ENCODE measurements at regions not wholly inside any gene's neighbourhood (a gene's known extent, or its start where the extent isn't known, plus 50 kb on each side); places are given as distances from the start of the nearest gene placed in this dataset.
"Not testable (repeated sequence)": the region's sequence is repeated elsewhere in the genome, so short reads cannot be mapped to it uniquely, and the experiment has no call there.

DNA sequence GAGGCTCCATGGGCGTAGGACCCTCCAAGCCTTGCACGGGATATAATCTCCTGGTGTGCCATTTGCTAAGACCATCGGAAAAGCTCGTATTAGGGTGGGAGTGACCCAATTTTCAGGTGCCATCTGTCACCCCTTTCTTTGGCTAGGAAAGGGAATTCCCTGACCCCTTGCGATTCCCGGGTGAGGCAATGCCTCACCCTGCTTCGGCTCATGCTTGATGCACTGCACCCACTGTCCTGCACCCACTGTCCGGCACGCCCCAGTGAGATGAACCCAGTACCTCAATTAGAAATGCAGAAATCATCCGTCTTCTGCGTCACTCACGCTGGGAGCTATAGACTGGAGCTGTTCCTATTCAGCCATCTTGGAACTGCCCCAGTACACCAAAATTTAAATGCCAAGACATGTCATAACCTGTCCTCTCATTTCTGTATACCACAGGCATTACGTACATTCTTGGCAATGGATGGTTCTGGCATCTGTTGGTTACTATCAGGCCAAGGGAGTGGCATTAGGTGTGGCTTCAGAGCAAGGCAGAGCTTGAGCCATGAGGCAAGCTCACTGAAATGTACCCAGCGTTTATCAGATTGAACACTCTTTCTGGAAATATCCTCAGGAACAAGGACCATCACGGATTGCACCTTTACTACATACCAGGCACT is 95.4 kb upstream of the GALNT18 start:
- DNase-seq (ENCODE audit: low read depth) = no peak
- H3K9me3 Mint-ChIP-seq (ENCODE audit: unreplicated experiment) = peaks cover 23% of the 10 kb centered on the region
- no peak overlapping the region for H3K27ac Mint-ChIP-seq (ENCODE audit: unreplicated experiment)
- no peaks in the 10 kb centered on the region for H3K4me1 Mint-ChIP-seq (ENCODE audit: low read depth, unreplicated experiment)
- no peaks in the 10 kb centered on the region for H4K20me1 ChIP-seq (ENCODE audit: insufficient read depth, low read length)
- no peaks in the 10 kb centered on the region for H3K4me1 ChIP-seq (ENCODE audit: insufficient read depth, low read length)
- no peak for FAIRE-seq
- H3K27me3 Mint-ChIP-seq (ENCODE audit: low read depth, unreplicated experiment) = peaks cover 11% of the 10 kb centered on the region
- H3K36me3 Mint-ChIP-seq (ENCODE audit: low read depth, unreplicated experiment) = no peaks in the 10 kb centered on the region
- H3K27me3 ChIP-seq (ENCODE audit: insufficient read depth, low read length) = no peaks in the 10 kb centered on the region
- H3K36me3 ChIP-seq (ENCODE audit: insufficient read depth, low read length) = no peaks in the 10 kb centered on the region
- H3K9me3 ChIP-seq (ENCODE audit: insufficient read depth, low read depth, low read length) = no peaks in the 10 kb centered on the region
- H3K9ac ChIP-seq (ENCODE audit: low read length) = no peak overlapping the region
- TF ChIP-seq, protein P1, sequence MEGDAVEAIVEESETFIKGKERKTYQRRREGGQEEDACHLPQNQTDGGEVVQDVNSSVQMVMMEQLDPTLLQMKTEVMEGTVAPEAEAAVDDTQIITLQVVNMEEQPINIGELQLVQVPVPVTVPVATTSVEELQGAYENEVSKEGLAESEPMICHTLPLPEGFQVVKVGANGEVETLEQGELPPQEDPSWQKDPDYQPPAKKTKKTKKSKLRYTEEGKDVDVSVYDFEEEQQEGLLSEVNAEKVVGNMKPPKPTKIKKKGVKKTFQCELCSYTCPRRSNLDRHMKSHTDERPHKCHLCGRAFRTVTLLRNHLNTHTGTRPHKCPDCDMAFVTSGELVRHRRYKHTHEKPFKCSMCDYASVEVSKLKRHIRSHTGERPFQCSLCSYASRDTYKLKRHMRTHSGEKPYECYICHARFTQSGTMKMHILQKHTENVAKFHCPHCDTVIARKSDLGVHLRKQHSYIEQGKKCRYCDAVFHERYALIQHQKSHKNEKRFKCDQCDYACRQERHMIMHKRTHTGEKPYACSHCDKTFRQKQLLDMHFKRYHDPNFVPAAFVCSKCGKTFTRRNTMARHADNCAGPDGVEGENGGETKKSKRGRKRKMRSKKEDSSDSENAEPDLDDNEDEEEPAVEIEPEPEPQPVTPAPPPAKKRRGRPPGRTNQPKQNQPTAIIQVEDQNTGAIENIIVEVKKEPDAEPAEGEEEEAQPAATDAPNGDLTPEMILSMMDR (IDR thresholded peaks at IDR 0.05; ENCODE audit: insufficient read depth, low read depth, low read length) = no peak
- no peak for TF ChIP-seq EZH2 (IDR thresholded peaks at IDR 0.05; ENCODE audit: insufficient read depth, low read length)
- H3K4me3 ChIP-seq (ENCODE audit: insufficient read depth, low read depth, low read length) = no peak overlapping the region
- H3K79me2 ChIP-seq (ENCODE audit: insufficient read depth, low read length) = no peaks in the 10 kb centered on the region
- H3K4me3 Mint-ChIP-seq (ENCODE audit: unreplicated experiment) = no peak overlapping the region
- no peak overlapping the region for H2AFZ ChIP-seq (ENCODE audit: low read depth, low read length)
- H3K4me2 ChIP-seq (ENCODE audit: low read length) = no peak overlapping the region
- H3K27ac ChIP-seq (ENCODE audit: low read depth, low read length) = no peak overlapping the region

DNA sequence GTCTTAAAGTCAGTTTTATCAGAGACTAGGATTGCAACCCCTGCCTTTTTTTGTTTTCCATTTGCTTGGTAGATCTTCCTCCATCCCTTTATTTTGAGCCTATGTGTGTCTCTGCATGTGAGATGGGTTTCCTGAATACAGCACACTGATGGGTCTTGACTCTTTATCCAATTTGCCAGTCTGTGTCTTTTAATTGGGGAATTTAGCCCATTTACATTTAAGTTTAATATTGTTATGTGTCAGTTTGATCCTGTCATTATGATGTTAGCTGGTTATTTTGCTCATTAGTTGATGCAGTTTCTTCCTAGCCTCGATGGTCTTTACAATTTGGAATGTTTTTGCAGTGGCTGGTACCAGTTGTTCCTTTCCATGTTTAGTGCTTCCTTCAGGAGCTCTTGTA is 93.3 kb upstream of the GALNT18 start:
- H3K27me3 Mint-ChIP-seq (ENCODE audit: low read depth, unreplicated experiment) = peaks cover 11% of the 10 kb centered on the region
- H4K20me1 ChIP-seq (ENCODE audit: insufficient read depth, low read length); H3K9me3 ChIP-seq (ENCODE audit: insufficient read depth, low read depth, low read length); DNase-seq (ENCODE audit: low read depth); H3K27me3 ChIP-seq (ENCODE audit: insufficient read depth, low read length); H3K36me3 ChIP-seq (ENCODE audit: insufficient read depth, low read length); H3K27ac ChIP-seq (ENCODE audit: low read depth, low read length); H3K4me1 Mint-ChIP-seq (ENCODE audit: low read depth, unreplicated experiment); H3K36me3 Mint-ChIP-seq (ENCODE audit: low read depth, unreplicated experiment); H3K4me1 ChIP-seq (ENCODE audit: insufficient read depth, low read length); FAIRE-seq; H3K4me3 Mint-ChIP-seq (ENCODE audit: unreplicated experiment); H3K4me3 ChIP-seq (ENCODE audit: insufficient read depth, low read depth, low read length); H3K9ac ChIP-seq (ENCODE audit: low read length); H3K27ac Mint-ChIP-seq (ENCODE audit: unreplicated experiment); H2AFZ ChIP-seq (ENCODE audit: low read depth, low read length); H3K4me2 ChIP-seq (ENCODE audit: low read length); H3K79me2 ChIP-seq (ENCODE audit: insufficient read depth, low read length): not testable (repeated sequence)
- H3K9me3 Mint-ChIP-seq (ENCODE audit: unreplicated experiment) = peaks cover 12% of the 10 kb centered on the region

DNA sequence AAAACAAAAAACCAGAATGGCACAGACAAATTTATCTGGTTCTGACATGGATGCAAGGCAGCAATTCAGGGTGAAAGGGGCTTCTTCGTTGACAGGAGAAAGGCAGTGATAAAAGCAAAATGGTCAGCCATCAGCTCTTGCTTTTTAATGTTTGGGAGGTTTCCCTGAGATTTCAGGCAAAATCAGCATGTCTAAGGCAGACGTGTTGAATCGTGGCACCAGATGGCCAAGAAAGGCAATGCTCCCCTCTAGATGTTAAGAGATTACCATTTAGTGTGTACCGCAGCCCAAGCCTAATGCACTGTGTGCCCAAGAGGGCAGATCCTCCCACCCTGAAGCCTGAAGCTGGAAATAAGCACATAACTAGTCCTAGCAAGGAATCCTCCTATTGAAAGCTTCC is 88.8 kb upstream of the GALNT18 start:
- Histone ChIP-seq H3K9ac (ENCODE audit: low read length) (no peak overlapping the region), H3K4me2 (ENCODE audit: low read length) (no peak overlapping the region), H3K36me3 (ENCODE audit: insufficient read depth, low read length) (no peaks in the 10 kb centered on the region), H3K4me1 (ENCODE audit: insufficient read depth, low read length) (no peaks in the 10 kb centered on the region), H3K4me3 (ENCODE audit: insufficient read depth, low read depth, low read length) (no peak overlapping the region), H4K20me1 (ENCODE audit: insufficient read depth, low read length) (no peaks in the 10 kb centered on the region), H3K27me3 (ENCODE audit: insufficient read depth, low read length) (peaks cover 7% of the 10 kb centered on the region), H3K27ac (ENCODE audit: low read depth, low read length) (no peak overlapping the region), H2AFZ (ENCODE audit: low read depth, low read length) (no peak overlapping the region), H3K9me3 (ENCODE audit: insufficient read depth, low read depth, low read length) (no peaks in the 10 kb centered on the region), H3K79me2 (ENCODE audit: insufficient read depth, low read length) (no peaks in the 10 kb centered on the region)
- FAIRE-seq (no peak), DNase-seq (ENCODE audit: low read depth) (no peak)
- Mint-ChIP-seq H3K9me3 (ENCODE audit: unreplicated experiment) (peaks cover 6% of the 10 kb centered on the region), H3K4me3 (ENCODE audit: unreplicated experiment) (no peak overlapping the region), H3K36me3 (ENCODE audit: low read depth, unreplicated experiment) (no peaks in the 10 kb centered on the region), H3K27ac (ENCODE audit: unreplicated experiment) (no peak overlapping the region), H3K27me3 (ENCODE audit: low read depth, unreplicated experiment) (peaks cover 10% of the 10 kb centered on the region), H3K4me1 (ENCODE audit: low read depth, unreplicated experiment) (peaks cover 15% of the 10 kb centered on the region)
- TF ChIP-seq EZH2 (IDR thresholded peaks at IDR 0.05; ENCODE audit: insufficient read depth, low read length) = no peak
- TF ChIP-seq, protein P1 (IDR thresholded peaks at IDR 0.05; ENCODE audit: insufficient read depth, low read depth, low read length) = no peak
